ENCODE measurements at regions not wholly inside any gene's neighbourhood (a gene's known extent, or its start where the extent isn't known, plus 50 kb on each side); places are given as distances from the start of the nearest gene placed in this dataset.

DNA sequence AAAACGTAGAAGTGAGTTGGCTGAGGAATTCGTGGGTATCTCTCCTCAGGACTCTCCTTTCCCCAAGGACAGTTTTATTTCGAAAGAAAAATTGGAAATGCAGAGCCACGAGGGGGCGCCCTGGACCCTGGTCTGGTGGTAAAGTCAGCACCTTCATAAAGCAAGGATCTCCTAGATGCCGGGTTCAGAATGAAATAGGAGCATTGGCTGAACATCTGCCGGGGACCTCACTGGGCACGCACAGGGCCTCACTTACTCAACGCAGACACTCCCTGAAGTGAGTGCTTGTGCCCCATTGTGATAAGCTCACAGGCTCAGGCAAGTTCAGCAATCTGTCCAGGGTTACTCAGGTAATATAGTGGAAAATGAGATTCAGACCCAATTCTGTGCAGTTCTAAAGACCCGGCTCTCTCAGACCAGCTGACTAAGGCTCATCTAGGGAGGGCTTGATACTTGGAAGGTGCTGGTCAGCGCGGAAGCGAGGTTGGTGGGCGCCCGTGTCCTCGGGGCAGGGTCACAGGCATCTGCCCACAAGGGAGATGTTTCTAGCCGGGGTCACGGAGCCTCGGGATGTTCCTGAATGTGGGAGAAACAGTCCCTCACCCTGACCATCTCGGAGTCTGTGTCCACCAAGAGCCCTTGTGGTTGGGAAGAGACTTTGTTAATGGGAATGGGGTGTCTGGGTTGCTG is 55.7 kb upstream of the ETV3 start:
- peak in 1 of 2 donors; percentile 57 for DNase-seq (ENCODE audit: low read depth in 2 of 2)

GRCh38 chr1:157193219-157193618 is 55.0 kb upstream of the ETV3 start:
- DNase-seq (ENCODE audit: low read depth in 2 of 2), result no peak

- DNase-seq (ENCODE audit: low read depth in 2 of 2), result no peak
Measured at GRCh38 chr1:157189986-157190982, 52.1 kb upstream of the ETV3 start.

DNA sequence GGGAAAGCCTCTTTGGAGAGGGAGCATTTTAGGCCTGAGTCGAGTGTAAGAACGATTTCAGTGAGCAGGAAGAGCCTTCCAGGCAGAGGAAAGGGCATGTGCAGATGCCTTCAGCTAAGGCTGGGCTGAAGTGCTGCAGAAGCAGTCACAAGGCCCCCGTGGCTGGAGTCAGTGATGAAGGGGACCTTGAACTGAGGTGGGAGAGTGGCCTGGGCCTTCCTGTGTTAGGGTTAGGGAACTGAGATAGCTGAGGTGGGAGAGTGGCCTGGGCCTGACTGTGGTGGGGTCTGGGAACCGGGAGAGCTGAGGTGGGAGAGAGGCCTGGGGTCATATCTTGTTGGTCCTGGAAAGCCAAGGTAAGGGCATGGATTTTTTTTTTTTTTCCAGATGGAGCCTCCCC is 50.9 kb upstream of the ETV3 start:
- no peak for DNase-seq (ENCODE audit: low read depth in 2 of 2)
